ENCODE measurements at regions not wholly inside any gene's neighbourhood (a gene's known extent, or its start where the extent isn't known, plus 50 kb on each side); places are given as distances from the start of the nearest gene placed in this dataset.

DNA sequence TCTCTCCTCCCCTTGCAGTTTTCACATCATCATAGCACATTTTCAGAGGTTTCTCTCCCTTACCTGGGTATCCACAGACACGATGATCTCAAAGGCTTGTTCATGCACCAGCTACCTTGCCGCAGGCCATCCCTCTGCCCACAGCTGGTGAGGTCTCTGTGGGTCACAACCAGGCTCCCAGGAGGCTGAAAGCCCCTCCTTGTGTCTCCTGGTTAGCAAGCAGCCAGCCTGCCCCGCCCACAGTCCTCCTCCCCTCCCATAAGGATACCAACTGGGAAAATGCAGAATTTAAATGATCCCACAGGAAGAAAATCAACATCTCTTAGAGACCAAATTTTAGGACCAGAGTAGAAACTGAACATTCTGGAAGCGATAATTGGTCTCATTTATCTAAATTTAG, 213.5 kb upstream of the PPP2R3A start:
- TF ChIP-seq, protein P1, sequence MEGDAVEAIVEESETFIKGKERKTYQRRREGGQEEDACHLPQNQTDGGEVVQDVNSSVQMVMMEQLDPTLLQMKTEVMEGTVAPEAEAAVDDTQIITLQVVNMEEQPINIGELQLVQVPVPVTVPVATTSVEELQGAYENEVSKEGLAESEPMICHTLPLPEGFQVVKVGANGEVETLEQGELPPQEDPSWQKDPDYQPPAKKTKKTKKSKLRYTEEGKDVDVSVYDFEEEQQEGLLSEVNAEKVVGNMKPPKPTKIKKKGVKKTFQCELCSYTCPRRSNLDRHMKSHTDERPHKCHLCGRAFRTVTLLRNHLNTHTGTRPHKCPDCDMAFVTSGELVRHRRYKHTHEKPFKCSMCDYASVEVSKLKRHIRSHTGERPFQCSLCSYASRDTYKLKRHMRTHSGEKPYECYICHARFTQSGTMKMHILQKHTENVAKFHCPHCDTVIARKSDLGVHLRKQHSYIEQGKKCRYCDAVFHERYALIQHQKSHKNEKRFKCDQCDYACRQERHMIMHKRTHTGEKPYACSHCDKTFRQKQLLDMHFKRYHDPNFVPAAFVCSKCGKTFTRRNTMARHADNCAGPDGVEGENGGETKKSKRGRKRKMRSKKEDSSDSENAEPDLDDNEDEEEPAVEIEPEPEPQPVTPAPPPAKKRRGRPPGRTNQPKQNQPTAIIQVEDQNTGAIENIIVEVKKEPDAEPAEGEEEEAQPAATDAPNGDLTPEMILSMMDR (IDR thresholded peaks at IDR 0.05), result no peak
- H3K27me3 ChIP-seq, result no peaks in the 10 kb centered on the region
- no peak for ATAC-seq

DNA sequence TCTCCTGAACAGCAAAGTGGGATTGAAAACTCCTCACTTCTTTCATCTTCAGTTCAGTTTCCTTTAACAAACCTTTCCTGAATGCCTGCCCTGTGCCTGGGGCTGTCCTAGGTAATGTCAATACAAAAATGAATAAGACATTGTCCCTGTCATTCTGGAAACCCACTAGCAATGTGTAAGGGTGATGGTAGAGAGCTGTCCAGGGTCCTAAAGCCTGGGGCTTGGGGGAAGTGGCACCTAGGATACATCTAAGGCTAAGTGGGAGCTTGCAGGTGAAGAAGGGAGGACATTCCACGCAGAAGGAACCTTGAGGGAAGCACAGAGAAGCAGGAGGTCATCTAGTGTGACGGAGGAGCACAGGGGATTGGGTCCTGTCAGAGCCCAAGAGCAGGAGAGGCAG, 212.7 kb upstream of the PPP2R3A start:
- TF ChIP-seq, protein P1 (IDR thresholded peaks at IDR 0.05), result no peak
- H3K4me3 ChIP-seq, result no peak overlapping the region
- DNase-seq, result no peak

More for the DNA sequence above, 213.5 kb upstream of the PPP2R3A start:
- no peak overlapping the region for H3K27ac ChIP-seq
- H3K4me1 ChIP-seq, result no peaks in the 10 kb centered on the region
- H3K9me3 ChIP-seq, result no peaks in the 10 kb centered on the region
- intact Hi-C loops (cut with DNase I), result no loop called here
- H3K4me3 ChIP-seq, result no peak overlapping the region
- no peaks in the 10 kb centered on the region for H3K36me3 ChIP-seq
- DNase-seq, result no peak

DNA sequence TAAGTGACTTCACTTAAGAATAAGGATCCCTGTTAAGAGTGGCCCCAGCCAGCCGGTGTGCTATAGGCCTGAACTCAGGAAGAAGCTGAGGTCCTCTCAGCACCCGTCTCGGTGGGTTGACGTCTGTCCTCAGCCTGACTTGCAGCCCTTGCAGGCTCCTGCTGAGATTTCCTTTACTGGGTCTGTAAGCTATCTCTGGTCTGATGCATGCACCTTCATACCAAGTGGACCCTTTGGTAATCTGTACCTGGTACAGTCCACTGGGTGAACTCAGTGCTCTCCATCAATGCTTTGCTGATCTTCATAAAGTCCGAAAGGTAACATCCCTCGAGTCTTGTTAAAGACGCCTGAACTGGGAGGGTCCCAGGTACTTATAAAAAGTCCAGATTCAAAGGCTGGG, 212.0 kb upstream of the PPP2R3A start:
- TF ChIP-seq, protein P1 (IDR thresholded peaks at IDR 0.05), result no peak
- DNase-seq (no peak), ATAC-seq (no peak)
- Histone ChIP-seq H3K36me3 (no peaks in the 10 kb centered on the region), H3K4me1 (no peaks in the 10 kb centered on the region), H3K9me3 (no peaks in the 10 kb centered on the region), H3K4me3 (no peak overlapping the region), H3K27ac (no peak overlapping the region), H3K27me3 (no peaks in the 10 kb centered on the region)
- intact Hi-C loops (cut with DNase I), result no loop called here

More for the DNA sequence above, 212.7 kb upstream of the PPP2R3A start:
- H3K36me3 ChIP-seq, result no peaks in the 10 kb centered on the region
- no peaks in the 10 kb centered on the region for H3K4me1 ChIP-seq
- no peaks in the 10 kb centered on the region for H3K27me3 ChIP-seq
- H3K27ac ChIP-seq, result no peak overlapping the region
- no peaks in the 10 kb centered on the region for H3K9me3 ChIP-seq
- intact Hi-C loops (cut with DNase I), result no loop called here
- no peak for ATAC-seq

DNA sequence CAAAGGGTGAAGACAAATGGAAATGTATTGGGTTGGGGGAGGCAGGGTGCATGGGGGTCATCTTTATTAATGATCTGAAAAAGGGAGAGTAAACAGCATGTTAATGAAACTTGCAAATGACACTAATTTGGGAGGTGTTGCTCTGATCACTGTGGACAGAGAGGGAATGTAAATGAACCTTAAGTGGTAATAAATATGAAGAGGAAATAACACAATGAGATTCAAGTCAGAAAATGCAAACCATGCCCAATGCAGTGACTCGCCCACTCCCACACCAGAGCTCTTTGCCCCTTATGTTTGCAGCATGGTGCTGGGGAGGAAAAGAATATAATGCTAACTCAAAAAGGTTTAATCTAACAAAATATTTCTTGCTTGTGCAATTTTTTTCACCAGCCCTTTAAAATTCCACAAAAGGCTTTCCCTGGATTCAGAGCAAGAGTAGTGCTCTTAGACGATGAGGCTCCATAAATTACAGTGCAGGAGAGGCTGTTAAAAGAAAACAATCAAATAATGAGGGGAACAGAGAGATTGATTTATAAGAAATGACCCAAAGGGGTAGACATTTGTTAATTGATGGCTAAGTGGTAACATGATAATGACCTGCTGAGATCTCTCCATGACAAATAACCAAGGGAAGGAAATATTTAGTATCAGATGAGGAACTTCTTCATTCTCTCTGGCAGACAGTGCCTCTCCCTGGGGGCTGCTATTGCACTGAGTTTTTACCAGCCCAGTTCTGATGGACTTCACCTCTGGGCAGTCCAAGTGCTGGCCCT, 210.0 kb upstream of the PPP2R3A start:
- Histone ChIP-seq H3K4me1 (no peaks in the 10 kb centered on the region), H3K36me3 (no peaks in the 10 kb centered on the region), H3K9me3 (no peaks in the 10 kb centered on the region), H3K27me3 (no peaks in the 10 kb centered on the region), H3K4me3 (no peak overlapping the region), H3K27ac (no peak overlapping the region)
- intact Hi-C loops (cut with DNase I), result no loop called here
- TF ChIP-seq, protein P1 (IDR thresholded peaks at IDR 0.05), result no peak
- ATAC-seq (no peak), DNase-seq (no peak)

DNA sequence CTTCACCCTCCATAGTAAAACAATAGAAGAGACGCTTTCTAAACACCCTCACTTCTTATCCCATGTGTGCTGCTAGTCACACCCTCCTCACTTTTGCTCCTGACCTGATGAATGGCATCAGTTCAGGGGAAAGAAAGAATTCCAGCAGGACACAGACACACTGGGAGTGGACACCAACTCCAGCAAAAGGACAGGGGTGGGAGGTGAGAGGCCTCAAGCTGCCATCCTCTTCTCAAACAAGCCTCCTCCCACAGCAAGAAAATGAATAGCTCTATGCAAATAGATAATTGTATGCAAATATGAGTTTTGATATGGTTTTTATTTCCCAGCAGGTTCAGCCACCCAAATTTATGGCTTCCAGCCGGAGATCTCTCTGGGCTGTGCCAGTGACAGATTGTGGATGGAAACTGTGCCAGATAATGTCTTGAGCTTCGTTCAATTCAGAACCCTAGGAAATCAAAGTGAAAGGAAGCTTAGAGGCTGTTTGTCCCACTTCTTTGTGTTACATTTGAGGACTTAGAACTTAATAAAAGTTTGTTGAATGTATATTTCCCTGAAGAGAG, 209.3 kb upstream of the PPP2R3A start:
- ATAC-seq, result no peak
- no peaks in the 10 kb centered on the region for H3K4me1 ChIP-seq
- intact Hi-C loops (cut with DNase I), result no loop called here
- no peaks in the 10 kb centered on the region for H3K36me3 ChIP-seq
- no peak overlapping the region for H3K27ac ChIP-seq
- no peak overlapping the region for H3K4me3 ChIP-seq
- TF ChIP-seq, protein P1 (IDR thresholded peaks at IDR 0.05), result no peak
- no peaks in the 10 kb centered on the region for H3K9me3 ChIP-seq
- H3K27me3 ChIP-seq, result no peaks in the 10 kb centered on the region
- no peak for DNase-seq
